Fibroblast of lung (primary cell): ENCODE measurements at regions not wholly inside any gene's neighbourhood (a gene's known extent, or its start where the extent isn't known, plus 50 kb on each side); places are given as distances from the start of the nearest gene placed in this dataset.
A peak's percentile ranks its signal among the peaks of the same experiment; 100 is the strongest.

Source experiments
- DNase-seq, 2 donors: peaks; one replicate each; pipeline versions ENCODE4 v3.0.0 to v3.0.0-alpha.2; 2010; ENCODE audit warnings: low read depth in 2 of 2
- H2AFZ ChIP-seq: 2 replicates; pipeline ENCODE4 v1.5.1; 2012; ENCODE audit warnings: low read length, control low read depth, inconsistent platforms
- H3K27ac ChIP-seq: 2 replicates; pipeline ENCODE4 v1.5.1; 2011; ENCODE audit warnings: low read length, control low read depth; ENCODE audit not compliant: insufficient read depth
- H3K27me3 ChIP-seq: 2 replicates; pipeline ENCODE4 v1.5.1; 2011; ENCODE audit warnings: mild to moderate bottlenecking, low read length; ENCODE audit not compliant: control insufficient read depth, insufficient read depth
- H3K36me3 ChIP-seq: 2 replicates; pipeline ENCODE4 v1.5.1; 2011; ENCODE audit warnings: low read length; ENCODE audit not compliant: control insufficient read depth, insufficient read depth
- H3K4me1 ChIP-seq: 2 replicates; pipeline ENCODE4 v1.5.1; 2011; ENCODE audit warnings: low read length; ENCODE audit not compliant: control insufficient read depth, insufficient read depth; ENCODE audit errors: extremely low read depth
- H3K4me2 ChIP-seq: 2 replicates; pipeline ENCODE4 v1.5.1; 2011; ENCODE audit warnings: low read length, control low read depth; ENCODE audit not compliant: insufficient read depth; ENCODE audit errors: extremely low read depth
- H3K4me3 ChIP-seq, 4 experiments: fragments of 200-600 bp in 1 of 4; sonication (generic) in 1 of 4; replicated peaks in 1 of 4; 2 replicates each; pipeline ENCODE4 v1.5.1; 2011 to 2016; ENCODE audit warnings: low read length in 4 of 4, low read depth in 3 of 4, mild to moderate bottlenecking in 3 of 4, control low read depth in 2 of 4, inconsistent platforms in 1 of 4, mixed read lengths in 1 of 4; ENCODE audit not compliant: insufficient read depth in 1 of 4; ENCODE audit errors: control extremely low read depth in 1 of 4
- H3K79me2 ChIP-seq: 2 replicates; pipeline ENCODE4 v1.5.1; 2012; ENCODE audit warnings: mild to moderate bottlenecking, low read length, inconsistent platforms; ENCODE audit not compliant: control insufficient read depth, insufficient read depth
- H3K9ac ChIP-seq: 2 replicates; pipeline ENCODE4 v1.5.1; 2011; ENCODE audit warnings: mild to moderate bottlenecking, low read length, control low read depth; ENCODE audit not compliant: insufficient read depth
- H3K9me3 ChIP-seq: 2 replicates; pipeline ENCODE4 v1.5.1; 2012; ENCODE audit warnings: low read depth, low read length; ENCODE audit not compliant: control insufficient read depth, insufficient read depth
- H4K20me1 ChIP-seq: 2 replicates; pipeline ENCODE4 v1.5.1; 2011; ENCODE audit warnings: low read length; ENCODE audit not compliant: control insufficient read depth, insufficient read depth; ENCODE audit errors: extremely low read depth
- EZH2 ChIP-seq: IDR thresholded peaks from 2 replicates; pipeline ENCODE4 v1.5.1; 2012; ENCODE audit warnings: low read length, control low read depth, mild to moderate bottlenecking; ENCODE audit errors: missing control alignments
- TF ChIP-seq, protein P1 (sequence below), 2 donors: IDR thresholded peaks in 1 of 2; conservative IDR thresholded peaks in 1 of 2; 1 replicate in 1 of 2; 2 replicates in 1 of 2; pipeline ENCODE4 v1.5.1; 2011 to 2012; ENCODE audit warnings: low read length in 2 of 2, control low read depth in 1 of 2, inconsistent platforms in 1 of 2, low read depth in 1 of 2, mild to moderate bottlenecking in 1 of 2

DNA sequence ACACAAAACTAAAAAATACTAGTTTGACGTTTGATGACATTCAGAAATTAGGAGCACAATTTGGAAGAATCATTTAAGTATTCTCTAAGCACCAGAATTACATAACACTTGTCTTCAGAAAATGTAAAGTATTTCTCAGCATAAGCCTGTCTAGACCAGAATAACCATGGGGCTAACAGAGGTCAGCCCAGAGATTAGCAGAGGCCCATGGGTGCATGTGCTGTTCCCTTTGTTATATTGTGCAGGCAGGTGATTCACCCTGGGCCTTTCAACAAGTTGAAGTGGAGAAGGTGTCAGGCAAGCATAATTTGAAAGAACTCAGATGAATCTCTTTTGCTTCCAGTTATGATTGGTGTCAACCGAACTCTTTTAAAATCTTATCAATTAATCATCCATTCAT, 227.9 kb downstream of the LURAP1L start:
- H3K36me3 ChIP-seq, result no peaks in the 10 kb centered on the region

DNA sequence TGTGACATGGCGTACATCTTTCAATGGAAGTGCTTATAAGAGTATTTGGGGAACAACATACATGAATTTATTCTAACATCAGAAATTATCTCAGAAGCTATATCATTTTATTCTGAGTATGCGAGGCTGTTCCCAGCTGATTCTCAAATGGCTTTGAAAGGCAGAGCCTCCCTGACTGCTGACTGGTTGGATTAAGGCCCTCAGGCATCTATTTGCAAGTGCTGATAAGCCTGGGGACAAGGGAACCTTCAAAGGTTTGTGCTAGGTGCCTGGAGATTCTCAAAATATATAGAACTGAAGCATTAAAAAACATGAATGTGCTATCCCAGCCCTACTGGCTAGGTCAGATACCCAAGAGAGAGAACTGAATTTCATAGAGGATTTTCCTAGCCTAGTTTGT, 235.1 kb downstream of the LURAP1L start:
- no peak for TF ChIP-seq EZH2
- TF ChIP-seq, protein P1, sequence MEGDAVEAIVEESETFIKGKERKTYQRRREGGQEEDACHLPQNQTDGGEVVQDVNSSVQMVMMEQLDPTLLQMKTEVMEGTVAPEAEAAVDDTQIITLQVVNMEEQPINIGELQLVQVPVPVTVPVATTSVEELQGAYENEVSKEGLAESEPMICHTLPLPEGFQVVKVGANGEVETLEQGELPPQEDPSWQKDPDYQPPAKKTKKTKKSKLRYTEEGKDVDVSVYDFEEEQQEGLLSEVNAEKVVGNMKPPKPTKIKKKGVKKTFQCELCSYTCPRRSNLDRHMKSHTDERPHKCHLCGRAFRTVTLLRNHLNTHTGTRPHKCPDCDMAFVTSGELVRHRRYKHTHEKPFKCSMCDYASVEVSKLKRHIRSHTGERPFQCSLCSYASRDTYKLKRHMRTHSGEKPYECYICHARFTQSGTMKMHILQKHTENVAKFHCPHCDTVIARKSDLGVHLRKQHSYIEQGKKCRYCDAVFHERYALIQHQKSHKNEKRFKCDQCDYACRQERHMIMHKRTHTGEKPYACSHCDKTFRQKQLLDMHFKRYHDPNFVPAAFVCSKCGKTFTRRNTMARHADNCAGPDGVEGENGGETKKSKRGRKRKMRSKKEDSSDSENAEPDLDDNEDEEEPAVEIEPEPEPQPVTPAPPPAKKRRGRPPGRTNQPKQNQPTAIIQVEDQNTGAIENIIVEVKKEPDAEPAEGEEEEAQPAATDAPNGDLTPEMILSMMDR (conservative IDR thresholded peaks at IDR 0.05 in 1 of 2, IDR thresholded peaks at IDR 0.05 in 1 of 2; ENCODE audit: low read depth in 1 of 2, low read length in 2 of 2), result no peak
- no peak for DNase-seq
- H3K4me1 ChIP-seq, result no peaks in the 10 kb centered on the region
- no peak overlapping the region for H2AFZ ChIP-seq
- H4K20me1 ChIP-seq, result no peaks in the 10 kb centered on the region
- no peaks in the 10 kb centered on the region for H3K27me3 ChIP-seq
- no peaks in the 10 kb centered on the region for H3K9me3 ChIP-seq
- H3K9ac ChIP-seq, result no peak overlapping the region
- H3K36me3 ChIP-seq, result no peaks in the 10 kb centered on the region
- no peak overlapping the region for H3K4me2 ChIP-seq
- no peaks in the 10 kb centered on the region for H3K79me2 ChIP-seq
- no peak overlapping the region for H3K4me3 ChIP-seq
- no peak overlapping the region for H3K27ac ChIP-seq

More for the DNA sequence above, 227.9 kb downstream of the LURAP1L start:
- H3K4me2 ChIP-seq, result no peak overlapping the region
- TF ChIP-seq EZH2, result no peak
- TF ChIP-seq, protein P1 (conservative IDR thresholded peaks at IDR 0.05 in 1 of 2, IDR thresholded peaks at IDR 0.05 in 1 of 2; ENCODE audit: low read depth in 1 of 2, low read length in 2 of 2), result no peak
- no peaks in the 10 kb centered on the region for H3K9me3 ChIP-seq
- no peak overlapping the region for H2AFZ ChIP-seq
- no peaks in the 10 kb centered on the region for H4K20me1 ChIP-seq
- H3K9ac ChIP-seq, result no peak overlapping the region
- no peak overlapping the region for H3K27ac ChIP-seq
- H3K27me3 ChIP-seq, result no peaks in the 10 kb centered on the region
- no peaks in the 10 kb centered on the region for H3K4me1 ChIP-seq
- H3K4me3 ChIP-seq, result no peak overlapping the region
- no peak for DNase-seq
- H3K79me2 ChIP-seq, result no peaks in the 10 kb centered on the region

DNA sequence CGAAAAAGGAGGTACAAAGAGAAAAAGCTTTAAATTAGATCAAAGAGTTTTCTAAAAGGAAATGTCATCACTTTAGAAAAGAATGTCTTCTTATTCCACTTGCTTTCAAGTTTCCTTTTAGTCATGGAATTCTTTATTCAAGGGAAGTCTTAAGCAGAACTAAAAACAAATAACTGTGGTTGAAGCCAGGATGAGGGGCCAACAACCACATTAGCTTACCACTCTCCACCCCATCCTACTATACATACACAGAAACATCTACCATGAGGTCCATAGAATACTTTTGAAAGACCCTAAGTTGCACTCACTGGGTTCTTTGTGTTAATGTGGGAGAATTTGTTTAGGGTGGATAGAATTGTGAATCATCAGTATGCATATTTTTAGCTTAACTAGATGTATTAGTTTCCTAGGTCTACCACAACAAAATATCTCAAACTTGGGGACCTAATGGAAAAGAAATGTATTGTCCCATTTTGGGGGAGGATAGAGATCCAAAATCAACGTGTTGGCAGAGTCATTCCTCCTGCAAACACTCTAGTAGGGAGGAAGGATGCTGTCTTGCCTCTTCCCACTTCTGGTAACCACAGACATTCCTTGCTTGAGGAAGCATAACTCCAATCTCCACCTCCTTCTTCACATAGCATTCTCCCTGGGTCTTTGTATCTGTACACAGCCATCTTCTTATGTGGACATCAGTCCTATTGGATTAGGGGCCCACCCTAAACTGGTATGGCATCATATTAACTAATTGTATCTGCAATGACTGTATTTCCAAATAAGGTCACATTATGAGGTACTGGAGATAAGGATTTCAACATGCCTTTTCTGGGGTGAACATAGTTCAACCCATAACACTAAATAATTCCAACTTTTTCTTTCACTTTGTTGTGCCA, 239.4 kb downstream of the LURAP1L start:
- no peaks in the 10 kb centered on the region for H3K27me3 ChIP-seq
- no peak overlapping the region for H3K4me2 ChIP-seq
- no peak overlapping the region for H3K27ac ChIP-seq
- H3K36me3 ChIP-seq, result no peaks in the 10 kb centered on the region
- H3K9me3 ChIP-seq, result no peaks in the 10 kb centered on the region
- no peaks in the 10 kb centered on the region for H3K4me1 ChIP-seq
- DNase-seq, result peak; percentile 50 to 86
- H3K9ac ChIP-seq, result no peak overlapping the region
- H2AFZ ChIP-seq, result no peak overlapping the region
- TF ChIP-seq EZH2, result no peak
- TF ChIP-seq, protein P1 (conservative IDR thresholded peaks at IDR 0.05 in 1 of 2, IDR thresholded peaks at IDR 0.05 in 1 of 2; ENCODE audit: low read depth in 1 of 2, low read length in 2 of 2), result no peak
- no peaks in the 10 kb centered on the region for H4K20me1 ChIP-seq
- no peak overlapping the region for H3K4me3 ChIP-seq
- H3K79me2 ChIP-seq, result no peaks in the 10 kb centered on the region
